GM15510 (cell line): ENCODE measurements at regions not wholly inside any gene's neighbourhood (a gene's known extent, or its start where the extent isn't known, plus 50 kb on each side); places are given as distances from the start of the nearest gene placed in this dataset.

Source experiments
- POLR2A ChIP-seq: IDR thresholded peaks from 3 replicates; pipeline ENCODE4 v1.6.1; 2011; ENCODE audit warnings: borderline replicate concordance; ENCODE audit not compliant: insufficient read length; ENCODE audit errors: extremely low read depth

- no peak for TF ChIP-seq POLR2A
These were observed 230.7 kb downstream of the SHQ1 start for GRCh38 chr3:72617424-72618024.

- no peak for TF ChIP-seq POLR2A
These were observed 232.5 kb downstream of the SHQ1 start for GRCh38 chr3:72615776-72616175.

- no peak for TF ChIP-seq POLR2A
These were observed 233.1 kb downstream of the SHQ1 start for GRCh38 chr3:72615182-72615581.

- TF ChIP-seq POLR2A, result no peak
These were observed 233.7 kb downstream of the SHQ1 start for GRCh38 chr3:72614394-72615074.

GRCh38 chr3:72613871-72614270, 234.4 kb downstream of the SHQ1 start:
- TF ChIP-seq POLR2A, result no peak

- no peak for TF ChIP-seq POLR2A
These were observed 242.0 kb downstream of the SHQ1 start for GRCh38 chr3:72606005-72606800.

- no peak for TF ChIP-seq POLR2A
These were observed 243.9 kb downstream of the SHQ1 start for GRCh38 chr3:72604328-72604727.

- no peak for TF ChIP-seq POLR2A
These were observed 246.1 kb downstream of the SHQ1 start for GRCh38 chr3:72601983-72602750.

GRCh38 chr3:72601060-72601459, 247.2 kb downstream of the SHQ1 start:
- no peak for TF ChIP-seq POLR2A

GRCh38 chr3:72597756-72598195, 250.5 kb downstream of the SHQ1 start:
- no peak for TF ChIP-seq POLR2A

- no peak for TF ChIP-seq POLR2A
These were observed 251.2 kb downstream of the SHQ1 start for GRCh38 chr3:72597043-72597442.

- no peak for TF ChIP-seq POLR2A
These were observed 252.2 kb downstream of the SHQ1 start for GRCh38 chr3:72595927-72596610.

GRCh38 chr3:72595376-72595775, 252.9 kb downstream of the SHQ1 start:
- no peak for TF ChIP-seq POLR2A

GRCh38 chr3:72594615-72595215, 253.5 kb downstream of the SHQ1 start:
- TF ChIP-seq POLR2A, result no peak
